HEK293T (cell line): ENCODE measurements at regions not wholly inside any gene's neighbourhood (a gene's known extent, or its start where the extent isn't known, plus 50 kb on each side); places are given as distances from the start of the nearest gene placed in this dataset.

ENCODE experiments used
- BHLHE40 ChIP-seq: fragments of 450-650 bp; IDR thresholded peaks from 2 replicates; pipeline ENCODE4 v1.6.1; 2016; ENCODE audit warnings: mild to moderate bottlenecking, moderate library complexity, borderline replicate concordance
- CTBP1 ChIP-seq: fragments of 450-650 bp; IDR thresholded peaks from 2 replicates; pipeline ENCODE4 v1.6.1; 2016; ENCODE audit warnings: borderline replicate concordance
- ELF4 ChIP-seq: fragments of 450-650 bp; IDR thresholded peaks from 2 replicates; pipeline ENCODE4 v1.6.1; 2017; ENCODE audit warnings: antibody characterized with exemption
- FOXA1 ChIP-seq: fragments of 450-650 bp; IDR thresholded peaks from 2 replicates; pipeline ENCODE4 v1.6.1; 2016; ENCODE audit warnings: mild to moderate bottlenecking
- FOXK2 ChIP-seq: fragments of 450-650 bp; IDR thresholded peaks from 2 replicates; pipeline ENCODE4 v1.6.1; 2016; ENCODE audit warnings: mild to moderate bottlenecking
- HDGF ChIP-seq: fragments of 450-650 bp; IDR thresholded peaks from 2 replicates; pipeline ENCODE4 v1.6.1; 2017; ENCODE audit warnings: antibody characterized with exemption, borderline replicate concordance
- L3MBTL2 ChIP-seq: fragments of 450-650 bp; conservative IDR thresholded peaks from 2 replicates; pipeline ENCODE4 v1.6.1; 2016; ENCODE audit warnings: mild to moderate bottlenecking
- LEF1 ChIP-seq: fragments of 450-650 bp; IDR thresholded peaks from 2 replicates; pipeline ENCODE4 v1.6.1; 2017; ENCODE audit warnings: mild to moderate bottlenecking, borderline replicate concordance
- ZNF384 ChIP-seq: fragments of 450-650 bp; IDR thresholded peaks from 2 replicates; pipeline ENCODE4 v1.6.1; 2016
- TF ChIP-seq, protein P1 (sequence below): fragments of 450-650 bp; IDR thresholded peaks from 2 replicates; pipeline ENCODE4 v1.6.1; 2016

GRCh38 chr4:101421386-101421785 lies 74.1 kb upstream of the PPP3CA start:
- no peak for TF ChIP-seq CTBP1
- no peak for TF ChIP-seq BHLHE40
- TF ChIP-seq FOXK2: no peak
- TF ChIP-seq, protein P1, sequence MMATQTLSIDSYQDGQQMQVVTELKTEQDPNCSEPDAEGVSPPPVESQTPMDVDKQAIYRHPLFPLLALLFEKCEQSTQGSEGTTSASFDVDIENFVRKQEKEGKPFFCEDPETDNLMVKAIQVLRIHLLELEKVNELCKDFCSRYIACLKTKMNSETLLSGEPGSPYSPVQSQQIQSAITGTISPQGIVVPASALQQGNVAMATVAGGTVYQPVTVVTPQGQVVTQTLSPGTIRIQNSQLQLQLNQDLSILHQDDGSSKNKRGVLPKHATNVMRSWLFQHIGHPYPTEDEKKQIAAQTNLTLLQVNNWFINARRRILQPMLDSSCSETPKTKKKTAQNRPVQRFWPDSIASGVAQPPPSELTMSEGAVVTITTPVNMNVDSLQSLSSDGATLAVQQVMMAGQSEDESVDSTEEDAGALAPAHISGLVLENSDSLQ: no peak
- TF ChIP-seq LEF1: no peak
- no peak for TF ChIP-seq ZNF384
- no peak for TF ChIP-seq HDGF
- no peak for TF ChIP-seq ELF4
- TF ChIP-seq L3MBTL2: no peak
- no peak for TF ChIP-seq FOXA1
